Fibroblast of lung (primary cell): ENCODE measurements at regions not wholly inside any gene's neighbourhood (a gene's known extent, or its start where the extent isn't known, plus 50 kb on each side); places are given as distances from the start of the nearest gene placed in this dataset.

Experiments
- CTCF ChIP-seq, 2 donors: IDR thresholded peaks in 1 of 2; conservative IDR thresholded peaks in 1 of 2; 1 replicate in 1 of 2; 2 replicates in 1 of 2; pipeline ENCODE4 v1.5.1; 2011 to 2012; ENCODE audit warnings: low read length in 2 of 2, control low read depth in 1 of 2, inconsistent platforms in 1 of 2, low read depth in 1 of 2, mild to moderate bottlenecking in 1 of 2
- EZH2 ChIP-seq: IDR thresholded peaks from 2 replicates; pipeline ENCODE4 v1.5.1; 2012; ENCODE audit warnings: low read length, control low read depth, mild to moderate bottlenecking; ENCODE audit errors: missing control alignments

- TF ChIP-seq CTCF (conservative IDR thresholded peaks at IDR 0.05 in 1 of 2, IDR thresholded peaks at IDR 0.05 in 1 of 2; ENCODE audit: low read depth in 1 of 2, low read length in 2 of 2) (no peak), EZH2 (no peak)
Observed at GRCh38 chr5:34580983-34581382, 75.1 kb upstream of the RAI14 start.
